Transverse colon (tissue), 4 donors: ENCODE measurements at regions not wholly inside any gene's neighbourhood (a gene's known extent, or its start where the extent isn't known, plus 50 kb on each side); places are given as distances from the start of the nearest gene placed in this dataset.

Source experiments
- DNase-seq: peaks from one replicate; pipeline ENCODE4 v3.0.0-alpha.2; 2019
- H3K27ac ChIP-seq, 4 donors: fragments of 200-600 bp; sonication (generic); 2 replicates each; pipeline ENCODE4 v1.5.1; 2016 to 2018; ENCODE audit warnings: inconsistent platforms in 4 of 4
- H3K27me3 ChIP-seq: fragments of 200-600 bp; sonication (generic); 2 replicates; pipeline ENCODE4 v1.5.1; 2017; ENCODE audit warnings: inconsistent platforms
- H3K36me3 ChIP-seq, 4 donors: fragments of 200-600 bp; sonication (generic); 2 replicates each; pipeline ENCODE4 v1.5.1; 2017 to 2019; ENCODE audit warnings: inconsistent platforms in 4 of 4
- H3K4me1 ChIP-seq, 4 donors: fragments of 200-600 bp; sonication (generic); 2 replicates each; pipeline ENCODE4 v1.5.1; 2017 to 2020; ENCODE audit warnings: inconsistent platforms in 4 of 4
- H3K4me3 ChIP-seq, 4 donors: fragments of 200-600 bp; sonication (generic); 1 replicate in 1 of 4; 2 replicates in 3 of 4; pipeline versions ENCODE4 v1.5.1 to v1.6.1; 2017 to 2019; ENCODE audit warnings: inconsistent platforms in 4 of 4
- H3K9me3 ChIP-seq, 2 donors: fragments of 200-600 bp; sonication (generic); 2 replicates each; pipeline ENCODE4 v1.5.1; 2017 to 2019; ENCODE audit warnings: inconsistent platforms in 2 of 2
- CTCF ChIP-seq, 5 experiments: fragments of 200-600 bp in 3 of 5; fragments of 450-650 bp in 2 of 5; sonication (generic) in 3 of 5; IDR thresholded peaks; 1 replicate in 2 of 5; 2 replicates in 3 of 5; pipeline ENCODE4 v1.5.1; 2016 to 2017; ENCODE audit warnings: antibody characterized with exemption in 5 of 5, inconsistent platforms in 3 of 5, mild to moderate bottlenecking in 2 of 5, moderate library complexity in 1 of 5
- EP300 ChIP-seq: sonication (generic); formaldehyde crosslinking; IDR thresholded peaks from one replicate; pipeline ENCODE4 v1.6.1; 2017; ENCODE audit warnings: antibody characterized with exemption, low read depth
- POLR2A ChIP-seq: fragments of 450-650 bp; IDR thresholded peaks from one replicate; pipeline ENCODE4 v1.6.1; 2016; ENCODE audit warnings: antibody characterized with exemption, mild to moderate bottlenecking, moderate library complexity
- POLR2AphosphoS5 ChIP-seq, 3 donors: sonication (generic); formaldehyde crosslinking; IDR thresholded peaks; one replicate each; pipeline ENCODE4 v1.6.1; 2016; ENCODE audit warnings: antibody characterized with exemption in 3 of 3
- WGBS, 2 donors: methylation state at CpG; one replicate each; pipeline ENCODE4 v1.1.5; 2018; ENCODE audit warnings: low coverage in 1 of 2; 5-methylcytosine and 5-hydroxymethylcytosine counted together
- in situ Hi-C, 4 donors: fragments of 200-750 bp; cut with MboI; loops; one replicate each; pipeline versions ENCODE4 v1.15.0 to v1.15.1; 2017; ENCODE audit warnings: low sequenced_read_pairs in 3 of 4, low pct_ligation_motif_present in 1 of 4, low pct_unique_long_range_greater_than_20kb in 1 of 4
- intact Hi-C: fragments of 100-400 bp; cut with DNase I; formaldehyde crosslinking; loops from one replicate; pipeline ENCODE4 v1.15.1; 2023; ENCODE audit warnings: low total_unique reads

- intact Hi-C loops, result no loop called here
- Histone ChIP-seq H3K4me3 (no peak overlapping the region), H3K27me3 (peaks cover 2% of the 10 kb centered on the region), H3K4me1 (no peaks in the 10 kb centered on the region), H3K27ac (no peak overlapping the region), H3K9me3 (no peaks in the 10 kb centered on the region), H3K36me3 (no peaks in the 10 kb centered on the region)
- in situ Hi-C loops, result loop anchor here in 2 of 4 donors (25.0 kb wide), 1 partner anchor 348 kb away; no protein-coding TSS in a partner anchor
- no peak for DNase-seq
- 61% methylated on average over 5 of the region's 5 CpGs; no CpG with 5 or more reads in 1 of the 2 donors for WGBS, 2 donors
- TF ChIP-seq POLR2AphosphoS5 (IDR thresholded peaks at IDR 0.05) (no peak), POLR2A (no peak), CTCF (IDR thresholded peaks at IDR 0.05) (no peak), EP300 (no peak)
Measured at GRCh38 chr1:17488995-17489767, 49.7 kb upstream of the RCC2 start.
